NCI-H82 treated with DMSO at 0.1 percent for 48 hours (cell line): ENCODE measurements at regions not wholly inside any gene's neighbourhood (a gene's known extent, or its start where the extent isn't known, plus 50 kb on each side); places are given as distances from the start of the nearest gene placed in this dataset.

Source experiments
- DNase-seq: peaks from one replicate; lab custom pipeline; 2025; ENCODE audit not compliant: unreplicated experiment; lab: John Stamatoyannopoulos, UW

GRCh38 chr2:136191041-136191440 lies 73.1 kb upstream of the CXCR4 start:
- DNase-seq = no peak

DNA sequence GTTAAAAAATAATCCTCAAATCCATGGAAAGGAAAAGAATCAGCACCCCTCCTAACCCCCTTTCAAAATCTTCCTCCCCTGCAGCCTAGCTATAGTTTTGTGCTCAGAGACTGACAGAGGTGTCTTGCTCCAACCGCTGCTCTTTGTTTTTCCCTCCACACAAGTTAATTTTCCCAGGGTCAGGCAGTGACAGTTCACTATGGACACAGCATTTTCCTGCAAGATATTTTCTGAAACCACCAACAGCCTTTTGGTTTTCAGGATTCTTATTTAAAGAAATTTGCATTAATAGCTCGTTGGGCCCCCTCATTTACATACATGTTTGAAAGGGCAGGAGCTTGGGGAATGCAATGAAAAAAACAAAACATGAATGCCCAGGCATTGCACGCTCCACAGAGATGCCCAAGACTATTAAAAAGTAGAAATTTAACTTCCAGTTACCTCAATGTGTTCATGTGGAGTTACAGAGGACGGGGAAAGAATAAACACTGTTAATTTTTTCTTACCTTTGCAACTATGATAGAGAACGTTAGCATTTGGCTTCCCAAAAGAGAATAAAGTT lies 71.4 kb upstream of the CXCR4 start:
- no peak for DNase-seq

DNA sequence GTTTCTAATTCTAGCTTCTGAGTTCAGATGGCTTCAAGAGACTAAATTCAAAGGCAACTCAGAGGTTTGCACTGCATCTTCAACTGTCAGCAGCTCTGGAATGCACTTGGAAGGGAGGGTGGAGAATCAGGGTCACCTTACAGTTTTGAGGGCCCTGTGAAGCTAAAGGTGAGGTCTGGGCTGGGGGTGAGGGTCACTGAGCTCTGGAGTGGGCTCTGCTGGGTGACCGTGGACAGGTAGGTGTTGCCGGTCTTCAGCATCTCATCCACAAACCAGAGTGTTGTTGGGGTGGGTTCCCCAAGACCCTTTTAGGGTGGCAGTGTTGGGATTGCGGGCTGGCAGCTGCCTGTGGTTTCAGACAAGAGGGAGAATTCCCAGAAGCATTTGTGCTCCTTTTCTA lies 70.1 kb upstream of the CXCR4 start:
- DNase-seq = no peak

DNA sequence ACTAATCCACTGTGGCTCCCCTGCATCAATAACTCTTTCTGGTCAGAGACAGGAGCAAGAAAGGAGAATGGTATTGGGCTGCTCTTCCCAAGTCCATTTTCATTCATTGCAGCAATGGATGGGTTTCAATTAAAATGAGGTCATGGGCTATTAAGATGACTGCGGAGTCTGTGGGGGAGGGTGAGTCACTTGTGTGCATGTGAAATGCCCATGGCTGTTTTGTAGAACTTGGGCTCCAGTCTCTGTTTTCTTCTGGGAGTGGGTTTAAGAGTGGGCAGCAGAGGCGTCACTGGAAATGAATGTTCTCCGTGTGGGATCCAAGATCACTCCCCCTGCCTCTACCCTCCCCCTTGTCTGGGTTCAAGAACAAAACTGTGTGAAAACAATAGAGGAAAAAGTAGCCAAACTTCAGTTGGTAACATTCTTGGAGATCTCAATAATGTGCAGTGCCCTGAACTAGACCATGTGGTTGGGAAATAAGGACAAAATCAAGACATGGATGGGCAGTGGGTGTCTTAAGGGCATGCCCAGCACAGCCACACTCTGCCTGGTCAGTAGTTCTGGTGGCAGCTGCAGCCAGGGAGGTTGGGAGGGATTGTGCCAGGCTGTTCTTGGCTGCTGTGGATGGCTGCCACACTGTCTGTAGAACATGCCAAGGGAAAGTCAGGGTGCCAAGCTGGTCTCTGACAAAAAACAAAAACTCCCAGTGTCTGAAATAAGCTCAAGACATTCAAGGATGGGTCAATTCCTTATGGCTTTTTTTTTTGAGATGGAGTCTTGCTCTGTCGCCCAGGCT lies 68.2 kb upstream of the CXCR4 start:
- DNase-seq = no peak

GRCh38 chr2:136183097-136183496 lies 65.1 kb upstream of the CXCR4 start:
- no peak for DNase-seq

DNA sequence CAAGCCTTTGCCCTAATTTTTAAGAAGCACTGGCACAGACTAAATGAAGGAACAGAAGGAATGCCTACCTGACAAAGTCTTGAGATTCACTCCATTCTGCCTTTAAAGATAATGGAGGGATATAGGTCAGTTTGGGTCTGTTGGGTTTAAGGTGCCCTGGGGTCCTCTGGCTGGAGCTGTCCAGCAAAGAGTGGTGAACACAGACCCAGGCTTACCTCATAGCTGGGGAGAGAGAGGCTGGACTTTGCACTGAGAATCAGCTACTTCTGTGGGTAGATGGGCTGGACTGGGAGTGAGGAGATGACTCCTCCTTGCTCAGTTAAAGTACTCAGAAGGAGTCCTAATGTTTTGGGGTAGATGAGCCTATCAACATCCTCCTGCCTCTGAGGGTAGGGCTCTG lies 64.4 kb upstream of the CXCR4 start:
- no peak for DNase-seq

DNA sequence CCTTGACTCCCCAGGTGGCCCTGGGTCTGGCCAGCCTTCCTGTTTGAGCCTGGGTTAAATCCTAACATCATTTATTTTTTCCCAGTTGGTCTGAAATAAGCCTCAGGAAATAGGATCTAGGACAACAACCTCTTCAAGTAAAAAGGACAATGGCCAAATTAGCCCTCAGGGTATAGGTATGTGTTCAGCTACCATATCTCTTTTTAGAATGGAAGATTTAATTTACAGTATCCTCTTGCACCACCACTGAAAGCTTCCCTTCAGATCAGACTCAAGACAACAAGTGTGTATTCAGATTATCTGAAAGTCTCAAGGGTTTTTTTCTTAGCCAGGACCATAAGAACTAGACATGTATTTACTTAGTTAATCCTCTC lies 61.6 kb upstream of the CXCR4 start:
- no peak for DNase-seq

GRCh38 chr2:136178941-136179601 lies 61.1 kb upstream of the CXCR4 start:
- no peak for DNase-seq

DNA sequence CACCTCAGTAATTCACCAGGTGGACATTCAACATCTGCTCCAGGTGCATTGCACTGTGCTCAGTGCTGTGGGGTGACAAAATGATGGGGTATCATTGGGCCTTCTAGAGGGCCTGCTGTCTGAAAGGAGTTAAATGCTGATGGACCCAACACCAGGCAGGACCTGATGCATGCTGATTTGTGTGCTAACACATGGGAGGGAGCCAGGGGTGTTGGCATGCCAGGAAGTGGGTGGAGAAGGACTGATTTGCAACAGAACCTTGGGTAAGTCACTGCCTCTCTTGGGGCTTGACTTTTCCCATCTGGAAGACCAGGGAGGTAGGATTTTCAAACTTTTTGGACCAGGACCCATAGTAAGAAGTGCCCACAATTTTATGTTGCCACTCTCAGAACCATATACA lies 57.9 kb upstream of the CXCR4 start:
- no peak for DNase-seq

DNA sequence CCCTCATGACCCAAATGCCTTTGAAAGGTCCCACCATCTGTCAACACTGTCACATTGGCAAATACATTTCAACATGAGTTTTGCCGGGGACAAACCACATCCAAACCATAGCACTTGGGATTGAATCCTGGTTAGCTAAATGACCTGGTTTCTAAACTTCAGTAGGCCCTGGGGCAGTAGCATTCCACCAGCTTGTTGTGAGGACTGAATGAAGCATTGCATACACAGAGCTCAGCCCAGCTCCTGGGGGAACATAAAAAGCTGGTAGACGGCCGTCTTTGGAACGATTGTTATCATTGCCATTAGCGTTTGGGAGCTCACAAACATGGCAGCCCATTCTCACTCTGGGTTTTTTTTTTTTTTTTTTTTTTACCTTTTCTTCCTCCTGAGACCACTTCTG lies 57.5 kb upstream of the CXCR4 start:
- DNase-seq = no peak

GRCh38 chr2:136173126-136173525 lies 55.2 kb upstream of the CXCR4 start:
- DNase-seq = no peak

DNA sequence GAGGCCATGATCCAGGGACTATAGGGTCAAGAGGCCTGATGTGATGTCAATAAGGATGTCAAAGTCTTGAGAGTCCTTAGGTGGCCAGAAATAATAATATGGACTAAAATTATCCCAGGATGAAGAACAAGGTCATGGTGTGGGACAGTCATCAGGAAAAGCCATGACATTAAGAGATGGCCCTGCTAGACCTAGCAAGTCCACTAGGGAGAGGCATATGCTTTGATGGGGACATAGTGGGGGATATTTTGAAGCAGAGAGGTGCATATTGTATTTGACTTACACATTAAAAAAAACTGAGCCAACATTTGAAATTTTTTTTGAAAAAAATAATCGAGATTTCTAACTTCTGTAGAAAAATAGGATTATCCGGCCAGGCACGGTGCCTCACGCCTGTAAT lies 53.3 kb upstream of the CXCR4 start:
- no peak for DNase-seq

GRCh38 chr2:136168720-136169119 lies 50.8 kb upstream of the CXCR4 start:
- no peak for DNase-seq

GRCh38 chr2:136167721-136168475 lies 49.9 kb upstream of the CXCR4 start:
- peak; percentile 16 for DNase-seq
